HG03175 (cell line): ENCODE measurements at regions not wholly inside any gene's neighbourhood (a gene's known extent, or its start where the extent isn't known, plus 50 kb on each side); places are given as distances from the start of the nearest gene placed in this dataset.

Experiments used
- ATAC-seq: cut with Tn5 transposase; IDR thresholded peaks from one replicate; pipeline ENCODE4 v1.9.1; 2021; ENCODE audit warnings: mild to moderate bottlenecking, moderate library complexity; ENCODE audit not compliant: unreplicated experiment

- no peak for ATAC-seq
Observed at GRCh38 chr12:42696406-42697149, 107.0 kb upstream of the PRICKLE1 start.

GRCh38 chr12:42695490-42695995, 106.0 kb upstream of the PRICKLE1 start:
- ATAC-seq = no peak

GRCh38 chr12:42692749-42693148, 103.2 kb upstream of the PRICKLE1 start:
- no peak for ATAC-seq

- ATAC-seq = no peak
Observed at GRCh38 chr12:42691991-42692557, 102.5 kb upstream of the PRICKLE1 start.

- no peak for ATAC-seq
Observed at GRCh38 chr12:42690264-42690663, 100.7 kb upstream of the PRICKLE1 start.

- no peak for ATAC-seq
Observed at GRCh38 chr12:42689699-42690098, 100.2 kb upstream of the PRICKLE1 start.

GRCh38 chr12:42686514-42687172, 97.1 kb upstream of the PRICKLE1 start:
- no peak for ATAC-seq

- ATAC-seq = no peak
Observed at GRCh38 chr12:42684802-42685071, 95.2 kb upstream of the PRICKLE1 start.

- no peak for ATAC-seq
Observed at GRCh38 chr12:42683933-42684801, 94.6 kb upstream of the PRICKLE1 start.

- ATAC-seq = no peak
Observed at GRCh38 chr12:42683266-42683665, 93.7 kb upstream of the PRICKLE1 start.

- ATAC-seq = no peak
Observed at GRCh38 chr12:42679466-42679865, 89.9 kb upstream of the PRICKLE1 start.

GRCh38 chr12:42677461-42677860, 87.9 kb upstream of the PRICKLE1 start:
- no peak for ATAC-seq

GRCh38 chr12:42673535-42673934, 84.0 kb upstream of the PRICKLE1 start:
- ATAC-seq = no peak

GRCh38 chr12:42670719-42671118, 81.2 kb upstream of the PRICKLE1 start:
- ATAC-seq = no peak

- no peak for ATAC-seq
Observed at GRCh38 chr12:42669553-42669952, 80.0 kb upstream of the PRICKLE1 start.

- ATAC-seq = no peak
Observed at GRCh38 chr12:42666671-42667243, 77.2 kb upstream of the PRICKLE1 start.

GRCh38 chr12:42663621-42664020, 74.1 kb upstream of the PRICKLE1 start:
- ATAC-seq = no peak

GRCh38 chr12:42660968-42661937, 71.7 kb upstream of the PRICKLE1 start:
- ATAC-seq = no peak

- ATAC-seq = no peak
Observed at GRCh38 chr12:42660117-42660516, 70.6 kb upstream of the PRICKLE1 start.

- ATAC-seq = no peak
Observed at GRCh38 chr12:42652048-42652447, 62.5 kb upstream of the PRICKLE1 start.
